Small intestine (tissue), 7 donors: ENCODE measurements at regions not wholly inside any gene's neighbourhood (a gene's known extent, or its start where the extent isn't known, plus 50 kb on each side); places are given as distances from the start of the nearest gene placed in this dataset.

Source experiments
- DNase-seq, 2 donors: peaks; one replicate each; pipeline versions ENCODE4 v3.0.0 to v3.0.0-alpha.2; 2013
- FAIRE-seq: peaks from 2 replicates; lab custom pipeline; 2012; peaks lifted over from hg19 to GRCh38; lab: Jason Lieb, UNC
- H3K27ac ChIP-seq, 3 donors: one replicate each; pipeline ENCODE4 v1.5.1; 2013; ENCODE audit warnings: low read length in 2 of 3, mild to moderate bottlenecking in 2 of 3, control low read depth in 1 of 3, inconsistent platforms in 1 of 3, low read depth in 1 of 3, moderate library complexity in 1 of 3
- H3K27me3 ChIP-seq, 3 donors: one replicate each; pipeline ENCODE4 v1.6.1; 2013; ENCODE audit warnings: low read length in 3 of 3, inconsistent platforms in 1 of 3; ENCODE audit not compliant: control insufficient read depth in 3 of 3, insufficient read depth in 3 of 3
- H3K36me3 ChIP-seq, 3 donors: one replicate each; pipeline ENCODE4 v1.6.1; 2013; ENCODE audit warnings: low read length in 3 of 3, inconsistent platforms in 1 of 3, low read depth in 1 of 3, mild to moderate bottlenecking in 1 of 3, moderate library complexity in 1 of 3; ENCODE audit not compliant: control insufficient read depth in 3 of 3, insufficient read depth in 2 of 3
- H3K4me1 ChIP-seq, 3 donors: one replicate each; pipeline ENCODE4 v1.6.1; 2013; ENCODE audit warnings: low read length in 2 of 3, inconsistent platforms in 1 of 3, low read depth in 1 of 3, mild to moderate bottlenecking in 1 of 3, moderate library complexity in 1 of 3; ENCODE audit not compliant: control insufficient read depth in 3 of 3, insufficient read depth in 2 of 3
- H3K4me3 ChIP-seq, 3 donors: one replicate each; pipeline ENCODE4 v1.5.1; 2013; ENCODE audit warnings: low read length in 3 of 3, control low read depth in 1 of 3, inconsistent platforms in 1 of 3, low read depth in 1 of 3, mild to moderate bottlenecking in 1 of 3, moderate library complexity in 1 of 3
- H3K9me3 ChIP-seq, 2 donors: one replicate each; pipeline ENCODE4 v1.6.1; 2013; ENCODE audit warnings: low read depth in 1 of 2, low read length in 1 of 2; ENCODE audit not compliant: control insufficient read depth in 2 of 2, insufficient read depth in 1 of 2
- WGBS, 3 donors: extraction: QIAGEN DNeasy Blood & Tissue Kit; methylation state at CpG; one replicate each; pipeline ENCODE4 v1.1.7; 2013; 5-methylcytosine and 5-hydroxymethylcytosine counted together
- donor health status: healthy with polysubstance abuse.
- donor health status: control.
- donor health status: control.
- donor health status: Bipolar disorder and iron deficiency.
- donor health status: healthy.

DNA sequence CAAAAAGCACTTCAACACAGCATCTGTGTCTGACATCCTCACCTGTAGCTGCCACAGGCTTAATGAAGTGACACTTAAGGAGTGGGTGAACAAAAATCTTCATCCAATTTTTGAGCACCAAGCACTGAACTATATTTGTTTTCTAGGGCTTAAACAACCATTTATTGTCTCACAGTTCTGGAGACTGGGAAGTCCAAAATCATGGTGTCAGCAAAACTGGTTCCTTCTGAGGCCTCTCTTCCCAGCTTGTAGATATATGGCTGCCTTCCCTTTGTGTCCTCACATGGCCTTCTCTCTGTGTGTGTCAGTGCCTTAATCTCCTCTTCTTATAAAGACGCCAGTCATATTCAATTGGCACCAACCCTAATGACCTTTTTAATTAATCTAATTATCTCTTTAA, 189.2 kb upstream of the CLNK start:
- 68 to 86% (median 83%) methylated on average over 1 of the region's 1 CpG for WGBS, 3 donors
- Histone ChIP-seq H3K9me3 (no peaks in the 10 kb centered on the region), H3K27ac (no peak overlapping the region), H3K4me1 (no peaks in the 10 kb centered on the region), H3K27me3 (no peaks in the 10 kb centered on the region), H3K36me3 (no peaks in the 10 kb centered on the region), H3K4me3 (no peak overlapping the region)
- no peak for DNase-seq
- FAIRE-seq, result no peak

DNA sequence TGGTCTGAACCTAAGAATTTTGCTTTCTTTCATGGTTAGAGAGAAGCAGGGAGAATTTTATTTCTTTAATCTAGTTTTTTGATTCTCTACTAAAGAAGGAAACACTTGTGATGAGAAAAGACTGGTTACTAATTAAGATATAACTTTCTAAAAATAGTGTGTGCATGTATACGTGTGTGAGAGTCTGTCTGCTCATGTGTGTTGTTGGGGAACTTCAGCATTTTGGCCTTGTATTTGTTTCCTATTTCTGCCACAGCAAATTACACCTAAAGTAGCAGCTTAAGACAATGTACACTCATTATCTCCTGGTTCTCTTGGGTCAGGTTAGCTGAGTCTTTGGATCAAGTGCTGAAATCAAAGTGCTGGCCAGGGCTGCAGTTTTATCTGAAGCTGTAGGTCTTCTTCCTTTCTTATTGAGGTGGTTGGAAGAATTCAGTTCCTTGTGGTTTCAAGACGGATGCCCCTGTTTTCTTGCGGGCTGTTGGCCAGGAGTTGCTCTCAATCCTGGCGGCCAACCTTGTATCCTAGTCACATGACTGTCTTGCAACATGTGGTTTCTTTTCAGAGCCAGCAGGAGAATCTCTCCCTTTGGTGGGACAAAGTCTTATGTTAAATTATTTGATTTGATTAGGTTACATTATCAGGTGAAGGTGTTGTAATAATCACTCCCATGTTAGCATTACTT, 188.4 kb upstream of the CLNK start:
- no peaks in the 10 kb centered on the region for H3K36me3 ChIP-seq
- no peaks in the 10 kb centered on the region for H3K4me1 ChIP-seq
- no peak overlapping the region for H3K27ac ChIP-seq
- 71 to 81% (median 72%) methylated on average over 4 of the region's 4 CpGs for WGBS, 3 donors
- DNase-seq (no peak), FAIRE-seq (no peak)
- H3K27me3 ChIP-seq, result no peaks in the 10 kb centered on the region
- H3K9me3 ChIP-seq, result no peaks in the 10 kb centered on the region
- no peak overlapping the region for H3K4me3 ChIP-seq

DNA sequence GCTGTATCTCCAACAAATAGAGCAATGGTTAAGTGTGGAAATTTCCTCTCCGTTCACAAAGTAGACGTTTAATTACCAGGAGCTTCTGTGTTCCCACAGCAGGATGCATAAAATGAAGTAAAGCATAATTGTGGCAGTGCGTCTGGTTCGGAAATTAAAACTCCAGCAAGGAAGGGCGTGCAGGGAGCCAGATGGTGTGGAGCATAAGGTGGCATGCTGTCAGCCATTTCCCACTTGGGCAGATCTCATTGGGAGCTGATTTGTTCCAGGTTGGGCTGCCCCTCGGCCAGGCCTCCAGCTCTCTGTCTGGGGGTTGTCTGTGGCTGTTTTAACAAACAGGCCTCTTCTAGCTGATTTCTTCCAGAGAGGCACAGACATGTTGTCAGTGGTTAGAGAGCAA, 182.1 kb upstream of the CLNK start:
- Histone ChIP-seq H3K27me3 (no peaks in the 10 kb centered on the region), H3K9me3 (no peaks in the 10 kb centered on the region), H3K4me1 (no peaks in the 10 kb centered on the region), H3K27ac (no peak overlapping the region), H3K4me3 (no peak overlapping the region), H3K36me3 (no peaks in the 10 kb centered on the region)
- FAIRE-seq, result no peak
- 60 to 75% (median 69%) methylated on average over 6 of the region's 6 CpGs for WGBS, 3 donors
- DNase-seq, result no peak

DNA sequence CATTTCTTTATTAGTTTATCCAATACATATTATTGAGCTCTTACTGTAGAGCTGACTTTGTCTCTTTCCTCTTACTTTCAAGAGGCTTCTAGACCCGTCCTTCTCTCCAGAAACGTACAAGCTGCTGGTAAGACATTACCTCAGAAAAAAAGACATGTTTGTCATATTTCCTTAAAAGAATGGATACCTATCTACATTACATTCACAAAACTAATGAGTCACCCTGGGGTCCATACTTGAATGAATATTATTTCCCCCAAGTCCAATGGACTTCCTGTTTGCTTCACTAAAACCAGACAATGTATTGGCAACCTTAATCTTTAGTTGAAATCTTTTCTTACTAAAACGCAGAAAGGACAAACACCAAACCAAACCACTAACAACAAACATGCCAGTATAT, 176.5 kb upstream of the CLNK start:
- DNase-seq (no peak), FAIRE-seq (no peak)
- H3K36me3 ChIP-seq, result no peaks in the 10 kb centered on the region
- no peaks in the 10 kb centered on the region for H3K4me1 ChIP-seq
- H3K4me3 ChIP-seq, result no peak overlapping the region
- no peaks in the 10 kb centered on the region for H3K27me3 ChIP-seq
- H3K9me3 ChIP-seq, result no peaks in the 10 kb centered on the region
- no peak overlapping the region for H3K27ac ChIP-seq
- 45 to 63% (median 60%) methylated on average over 3 of the region's 3 CpGs for WGBS, 3 donors

DNA sequence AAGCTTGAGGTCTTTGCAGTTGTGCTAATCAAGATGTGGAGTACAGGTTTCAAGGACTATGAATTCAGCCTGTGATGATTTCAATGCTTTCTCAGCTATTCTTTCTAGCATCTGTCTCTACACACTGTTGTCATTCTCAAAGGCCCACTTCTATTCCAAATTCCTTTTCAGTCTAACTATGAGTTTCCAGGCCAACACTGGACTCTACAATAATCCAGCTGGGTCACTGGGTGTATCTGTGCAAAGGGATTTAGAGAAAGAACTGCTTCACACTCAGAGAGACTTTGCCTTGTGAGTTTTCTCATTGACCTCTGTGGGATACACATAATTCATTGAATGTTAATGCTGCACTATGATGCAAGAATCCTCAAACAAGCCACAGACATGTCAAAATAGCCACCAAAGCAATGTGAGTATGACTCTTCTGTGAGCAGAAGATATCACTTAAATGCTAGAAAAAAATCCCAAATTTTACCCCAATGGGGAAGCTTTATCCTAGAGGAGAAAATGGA, 171.8 kb upstream of the CLNK start:
- no peak for FAIRE-seq
- H3K4me1 ChIP-seq, result no peaks in the 10 kb centered on the region
- no peaks in the 10 kb centered on the region for H3K27me3 ChIP-seq

DNA sequence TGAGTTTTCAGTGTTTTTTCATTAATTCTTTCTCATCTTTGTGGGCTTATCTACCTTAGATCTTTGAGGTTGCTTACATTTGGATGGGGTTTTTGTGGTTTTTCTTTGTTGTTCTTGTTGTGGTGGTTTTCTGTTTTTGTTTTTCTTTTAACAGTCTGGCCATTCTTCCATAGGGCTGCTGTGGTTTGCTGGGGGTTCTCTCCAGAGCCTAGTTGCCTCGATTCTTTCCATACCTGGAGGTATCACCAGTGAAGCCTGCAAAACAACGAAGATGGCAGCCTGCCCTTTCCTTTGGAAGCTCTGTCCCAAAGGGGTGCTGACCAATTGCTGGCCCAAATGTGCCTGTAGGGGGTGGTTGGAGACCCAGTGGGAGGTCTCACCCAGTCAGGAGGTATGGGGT, 168.6 kb upstream of the CLNK start:
- Histone ChIP-seq H3K27ac (no peak overlapping the region), H3K4me3 (no peak overlapping the region), H3K27me3 (no peaks in the 10 kb centered on the region), H3K36me3 (no peaks in the 10 kb centered on the region), H3K4me1 (no peaks in the 10 kb centered on the region), H3K9me3 (peaks cover 0 to 13% of the 10 kb centered on the region in 2 donors)
- WGBS, 3 donors, result 53 to 70% (median 66%) methylated on average over 2 of the region's 2 CpGs
- DNase-seq (no peak), FAIRE-seq (no peak)

More for the DNA sequence above, 171.8 kb upstream of the CLNK start:
- Histone ChIP-seq H3K36me3 (no peaks in the 10 kb centered on the region), H3K27ac (no peak overlapping the region), H3K9me3 (peaks cover 0 to 13% of the 10 kb centered on the region in 2 donors), H3K4me3 (no peak overlapping the region)
- no peak for DNase-seq

- DNase-seq (no peak), FAIRE-seq (no peak)
- no peaks in the 10 kb centered on the region for H3K9me3 ChIP-seq
- no peaks in the 10 kb centered on the region for H3K4me1 ChIP-seq
- no peak overlapping the region for H3K4me3 ChIP-seq
- no peaks in the 10 kb centered on the region for H3K27me3 ChIP-seq
- no peak overlapping the region for H3K27ac ChIP-seq
- WGBS, 3 donors, result 87 to 90% (median 89%) methylated on average over 4 of the region's 4 CpGs
- H3K36me3 ChIP-seq, result no peaks in the 10 kb centered on the region
Measured at GRCh38 chr4:10841697-10842096, 157.1 kb upstream of the CLNK start.

- no peak for FAIRE-seq
- 57 to 79% (median 66%) methylated on average over 3 of the region's 3 CpGs for WGBS, 3 donors
- H3K27me3 ChIP-seq, result peaks cover 0 to 2% (median 0%) of the 10 kb centered on the region in 3 donors
Measured at GRCh38 chr4:10837151-10837550, 152.6 kb upstream of the CLNK start.

More at GRCh38 chr4:10837151-10837550, 152.6 kb upstream of the CLNK start:
- no peak for DNase-seq
- H3K27ac ChIP-seq, result no peak overlapping the region
- no peak overlapping the region for H3K4me3 ChIP-seq
- H3K4me1 ChIP-seq, result no peaks in the 10 kb centered on the region
- no peaks in the 10 kb centered on the region for H3K9me3 ChIP-seq
- no peaks in the 10 kb centered on the region for H3K36me3 ChIP-seq
